SK-N-SH (cell line): ENCODE measurements at regions not wholly inside any gene's neighbourhood (a gene's known extent, or its start where the extent isn't known, plus 50 kb on each side); places are given as distances from the start of the nearest gene placed in this dataset.

Experiments
- CTCF ChIA-PET: fragments of 300-600, 350-600 bp; formaldehyde crosslinking; extraction: SDS; loops from one replicate; lab custom pipeline; 2021; lab: Yijun Ruan, JAX
- POLR2A ChIA-PET: fragments of 350-600 bp; sonication (Branson Sonifier 250); formaldehyde crosslinking; extraction: SDS; loops from one replicate; lab custom pipeline; 2020; ENCODE audit warnings: antibody characterized with exemption, inconsistent platforms; lab: Yijun Ruan, JAX
- DNase-seq: peaks from one replicate; pipeline ENCODE4 v3.0.0; 2012
- H2AFZ ChIP-seq: fragments of 200-600 bp; sonication (generic); 2 replicates; pipeline ENCODE4 v1.8.1; 2016; ENCODE audit warnings: antibody characterized with exemption, mild to moderate bottlenecking, low read depth
- H3F3A ChIP-seq: fragments of 200-600 bp; sonication (generic); replicated peaks from 2 replicates; pipeline ENCODE3; 2016; ENCODE audit warnings: antibody characterized with exemption, mild to moderate bottlenecking; ENCODE audit not compliant: insufficient read depth
- H3K27ac ChIP-seq, 2 experiments: fragments of 200-500 bp in 1 of 2; fragments of 200-600 bp in 1 of 2; sonication (Bioruptor generic) in 1 of 2; sonication (generic), shearing (Covaris generic) in 1 of 2; 2 replicates each; pipeline versions ENCODE4 v1.5.1 to v1.6.1; 2014 to 2016; ENCODE audit warnings: low read depth in 2 of 2, inconsistent platforms in 1 of 2, low read length in 1 of 2, mild to moderate bottlenecking in 1 of 2, mixed read lengths in 1 of 2
- H3K27me3 ChIP-seq: fragments of 200-600 bp; sonication (generic), shearing (Covaris generic); 2 replicates; pipeline ENCODE4 v1.6.1; 2016; ENCODE audit warnings: mixed run types; ENCODE audit not compliant: insufficient read depth
- H3K36me3 ChIP-seq, 2 experiments: fragments of 200-500 bp in 1 of 2; fragments of 200-600 bp in 1 of 2; sonication (Bioruptor generic) in 1 of 2; sonication (generic) in 1 of 2; replicated peaks in 1 of 2; 2 replicates each; pipeline versions ENCODE3 to v1.5.1; 2014 to 2016; ENCODE audit warnings: low read length in 1 of 2, mild to moderate bottlenecking in 1 of 2; ENCODE audit not compliant: insufficient read depth in 2 of 2, control insufficient read depth in 1 of 2
- H3K4me1 ChIP-seq, 2 experiments: fragments of 200-500 bp in 1 of 2; fragments of 200-600 bp in 1 of 2; sonication (Bioruptor generic) in 1 of 2; sonication (generic), shearing (Covaris generic) in 1 of 2; 2 replicates each; pipeline versions ENCODE4 v1.5.1 to v1.6.1; 2014 to 2016; ENCODE audit warnings: low read depth in 1 of 2, low read length in 1 of 2, mixed run types in 1 of 2; ENCODE audit not compliant: insufficient read depth in 2 of 2, control insufficient read depth in 1 of 2
- H3K4me2 ChIP-seq: fragments of 200-600 bp; sonication (generic), shearing (Covaris generic); 2 replicates; pipeline ENCODE4 v1.6.1; 2017; ENCODE audit warnings: mixed run types
- H3K4me3 ChIP-seq, 2 experiments: fragments of 200-500 bp in 1 of 2; fragments of 200-600 bp in 1 of 2; sonication (Bioruptor generic) in 1 of 2; sonication (generic), shearing (Covaris generic) in 1 of 2; 2 replicates each; pipeline versions ENCODE4 v1.5.1 to v1.8.1; 2014 to 2016; ENCODE audit warnings: low read depth in 2 of 2, inconsistent platforms in 1 of 2, low read length in 1 of 2, mild to moderate bottlenecking in 1 of 2, mixed read lengths in 1 of 2, moderate library complexity in 1 of 2
- H3K79me2 ChIP-seq: fragments of 200-600 bp; sonication (generic); 2 replicates; pipeline ENCODE4 v1.8.1; 2017; ENCODE audit warnings: mild to moderate bottlenecking; ENCODE audit not compliant: insufficient read depth
- H3K9ac ChIP-seq: fragments of 200-600 bp; sonication (generic); 2 replicates; pipeline ENCODE4 v1.6.1; 2017; ENCODE audit warnings: mixed run types
- H3K9me2 ChIP-seq: fragments of 200-600 bp; sonication (generic); 2 replicates; pipeline ENCODE4 v1.6.1; 2017; ENCODE audit warnings: mixed run types
- H3K9me3 ChIP-seq: fragments of 200-600 bp; sonication (generic); 2 replicates; pipeline ENCODE4 v1.6.1; 2017; ENCODE audit warnings: mixed run types, mild to moderate bottlenecking, moderate library complexity
- H4K20me1 ChIP-seq: fragments of 200-600 bp; sonication (generic); 2 replicates; pipeline ENCODE4 v1.6.1; 2017; ENCODE audit warnings: mild to moderate bottlenecking, mixed run types; ENCODE audit not compliant: insufficient read depth
- CHD2 ChIP-seq: fragments of 150-350 bp; IDR thresholded peaks from 2 replicates; pipeline ENCODE4 v1.6.1; 2018; ENCODE audit warnings: low read length; ENCODE audit not compliant: partially characterized antibody
- ELF1 ChIP-seq: IDR thresholded peaks from 2 replicates; pipeline ENCODE4 v1.4.0; 2012
- EP300 ChIP-seq, 2 experiments: IDR thresholded peaks; 2 replicates each; pipeline versions ENCODE4 v1.4.0 to v1.6.1; 2012; ENCODE audit warnings: borderline replicate concordance in 1 of 2, low read depth in 1 of 2, low read length in 1 of 2
- GABPA ChIP-seq: IDR thresholded peaks from 2 replicates; pipeline ENCODE4 v1.4.0; 2012; ENCODE audit warnings: low read depth, mild to moderate bottlenecking
- IRF3 ChIP-seq: fragments of 150-350 bp; IDR thresholded peaks from 2 replicates; pipeline ENCODE4 v1.6.1; 2016; ENCODE audit warnings: mild to moderate bottlenecking, low read depth, low read length
- JUND ChIP-seq: IDR thresholded peaks from 2 replicates; pipeline ENCODE4 v1.4.0; 2012
- MEF2A ChIP-seq: IDR thresholded peaks from 2 replicates; pipeline ENCODE4 v1.4.0; 2012; ENCODE audit warnings: low read depth, borderline replicate concordance
- MXI1 ChIP-seq: IDR thresholded peaks from 2 replicates; pipeline ENCODE4 v1.6.1; 2012; ENCODE audit warnings: mild to moderate bottlenecking, low read depth, low read length, improper control_type of control experiment
- NRF1 ChIP-seq: IDR thresholded peaks from 2 replicates; pipeline ENCODE4 v1.6.1; 2012; ENCODE audit warnings: low read depth, mild to moderate bottlenecking, low read length
- POLR2AphosphoS5 ChIP-seq: IDR thresholded peaks from 2 replicates; pipeline ENCODE4 v1.6.1; 2012; ENCODE audit warnings: low read depth, low read length
- RAD21 ChIP-seq: IDR thresholded peaks from 2 replicates; pipeline ENCODE4 v1.6.1; 2012; ENCODE audit warnings: mild to moderate bottlenecking, low read length
- RCOR1 ChIP-seq: fragments of 150-350 bp; IDR thresholded peaks from 2 replicates; pipeline ENCODE4 v1.6.1; 2017; ENCODE audit warnings: antibody characterized with exemption, low read length
- RXRA ChIP-seq: IDR thresholded peaks from 2 replicates; pipeline ENCODE4 v1.4.0; 2012; ENCODE audit warnings: low read depth, mild to moderate bottlenecking, borderline replicate concordance
- SIN3A ChIP-seq: IDR thresholded peaks from 2 replicates; pipeline ENCODE4 v1.6.1; 2012; ENCODE audit warnings: low read depth, mild to moderate bottlenecking, low read length, moderate library complexity, borderline replicate concordance
- SMC3 ChIP-seq: IDR thresholded peaks from 2 replicates; pipeline ENCODE4 v1.6.1; 2012; ENCODE audit warnings: low read depth, low read length, improper control_type of control experiment
- TAF1 ChIP-seq: IDR thresholded peaks from 2 replicates; pipeline ENCODE4 v1.6.1; 2012; ENCODE audit warnings: low read depth, mild to moderate bottlenecking, low read length, moderate library complexity, borderline replicate concordance
- TCF12 ChIP-seq: IDR thresholded peaks from 2 replicates; pipeline ENCODE4 v1.4.0; 2012
- TEAD4 ChIP-seq: IDR thresholded peaks from 2 replicates; pipeline ENCODE4 v1.4.0; 2012; ENCODE audit warnings: mild to moderate bottlenecking, borderline replicate concordance; ENCODE audit not compliant: insufficient read depth
- YY1 ChIP-seq: IDR thresholded peaks from 2 replicates; pipeline ENCODE4 v1.4.0; 2012; ENCODE audit warnings: low read depth, mild to moderate bottlenecking
- WGBS: methylation state at CpG from one replicate; pipeline ENCODE4 v1.1.6; 2017; ENCODE audit warnings: low lambda C conversion rate; 5-methylcytosine and 5-hydroxymethylcytosine counted together
- TF ChIP-seq, protein P1 (sequence below): IDR thresholded peaks from 2 replicates; pipeline ENCODE4 v1.4.0; 2012; ENCODE audit warnings: low read depth, borderline replicate concordance
- TF ChIP-seq, protein P2 (sequence below): IDR thresholded peaks from 2 replicates; pipeline ENCODE4 v1.4.0; 2012; ENCODE audit warnings: low read depth
- TF ChIP-seq, protein P3 (sequence below): IDR thresholded peaks from 2 replicates; pipeline ENCODE4; 2012
- TF ChIP-seq, protein P4 (sequence below): IDR thresholded peaks from 2 replicates; pipeline ENCODE4 v1.4.0; 2012; ENCODE audit warnings: low read depth, borderline replicate concordance

DNA sequence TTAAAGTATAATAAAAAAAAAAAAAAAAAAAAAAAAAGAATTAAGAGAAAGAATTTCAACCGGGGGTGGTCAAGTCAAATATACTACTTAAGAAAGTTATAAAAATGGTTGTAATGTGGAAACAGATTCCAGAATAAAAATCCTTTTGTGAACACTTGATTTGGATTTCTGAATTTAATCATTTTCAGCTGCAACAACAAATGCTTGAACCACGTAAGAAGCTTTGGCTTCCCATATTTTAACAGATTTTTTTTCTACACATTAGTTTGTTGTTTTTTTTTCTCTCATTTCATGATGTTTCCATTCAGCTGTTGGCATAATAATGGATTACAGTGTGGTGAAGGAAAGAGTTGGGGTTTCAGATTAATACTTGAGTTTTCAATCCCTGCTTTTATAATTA lies 137.3 kb upstream of the AGR3 start:
- POLR2A ChIA-PET: no interaction called here

GRCh38 chr7:17020250-17020649 lies 138.5 kb upstream of the AGR3 start:
- no peak overlapping the region for H2AFZ ChIP-seq
- peaks cover 5% of the 10 kb centered on the region for H3F3A ChIP-seq
- peaks cover 6% of the 10 kb centered on the region; the same call in 1 of the 2 replicates for H3K27me3 ChIP-seq
- no peak overlapping the region for H3K4me3 ChIP-seq
- H3K9ac ChIP-seq: no peak overlapping the region
- no peaks in the 10 kb centered on the region for H3K9me3 ChIP-seq
- 0% methylated on average over 1 of the region's 1 CpG for WGBS
- H3K4me1 ChIP-seq: no peaks in the 10 kb centered on the region
- no peak overlapping the region for H3K27ac ChIP-seq
- ChIA-PET POLR2A (no interaction called here), CTCF (interaction anchor here (0.8 to 1.5 kb wide), 2 partner anchors 37 to 42 kb away, joined by 4 to 5 read pairs; no protein-coding TSS in a partner anchor)
- DNase-seq: no peak
- no peaks in the 10 kb centered on the region for H3K79me2 ChIP-seq
- H3K36me3 ChIP-seq: no peaks in the 10 kb centered on the region
- no peaks in the 10 kb centered on the region for H3K9me2 ChIP-seq
- H4K20me1 ChIP-seq: no peaks in the 10 kb centered on the region
- no peak overlapping the region for H3K4me2 ChIP-seq
- no peak for TF ChIP-seq MXI1
- TF ChIP-seq POLR2AphosphoS5: no peak
- no peak for TF ChIP-seq TCF12
- TF ChIP-seq, protein P1, sequence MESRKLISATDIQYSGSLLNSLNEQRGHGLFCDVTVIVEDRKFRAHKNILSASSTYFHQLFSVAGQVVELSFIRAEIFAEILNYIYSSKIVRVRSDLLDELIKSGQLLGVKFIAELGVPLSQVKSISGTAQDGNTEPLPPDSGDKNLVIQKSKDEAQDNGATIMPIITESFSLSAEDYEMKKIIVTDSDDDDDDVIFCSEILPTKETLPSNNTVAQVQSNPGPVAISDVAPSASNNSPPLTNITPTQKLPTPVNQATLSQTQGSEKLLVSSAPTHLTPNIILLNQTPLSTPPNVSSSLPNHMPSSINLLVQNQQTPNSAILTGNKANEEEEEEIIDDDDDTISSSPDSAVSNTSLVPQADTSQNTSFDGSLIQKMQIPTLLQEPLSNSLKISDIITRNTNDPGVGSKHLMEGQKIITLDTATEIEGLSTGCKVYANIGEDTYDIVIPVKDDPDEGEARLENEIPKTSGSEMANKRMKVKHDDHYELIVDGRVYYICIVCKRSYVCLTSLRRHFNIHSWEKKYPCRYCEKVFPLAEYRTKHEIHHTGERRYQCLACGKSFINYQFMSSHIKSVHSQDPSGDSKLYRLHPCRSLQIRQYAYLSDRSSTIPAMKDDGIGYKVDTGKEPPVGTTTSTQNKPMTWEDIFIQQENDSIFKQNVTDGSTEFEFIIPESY: no peak
- no peak for TF ChIP-seq TAF1
- TF ChIP-seq RCOR1: no peak
- TF ChIP-seq ELF1: no peak
- no peak for TF ChIP-seq MEF2A
- TF ChIP-seq RAD21: no peak
- TF ChIP-seq, protein P2, sequence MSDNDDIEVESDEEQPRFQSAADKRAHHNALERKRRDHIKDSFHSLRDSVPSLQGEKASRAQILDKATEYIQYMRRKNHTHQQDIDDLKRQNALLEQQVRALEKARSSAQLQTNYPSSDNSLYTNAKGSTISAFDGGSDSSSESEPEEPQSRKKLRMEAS: no peak
- no peak for TF ChIP-seq EP300 (IDR thresholded peaks at IDR 0.05; ENCODE audit: borderline replicate concordance in 1 of 2, low read depth in 1 of 2, low read length in 1 of 2)
- no peak for TF ChIP-seq SIN3A
- TF ChIP-seq TEAD4: no peak
- no peak for TF ChIP-seq JUND
- no peak for TF ChIP-seq SMC3
- no peak for TF ChIP-seq IRF3

More for the DNA sequence above, 137.3 kb upstream of the AGR3 start:
- Histone ChIP-seq H3K9me3 (no peaks in the 10 kb centered on the region), H3K4me1 (no peaks in the 10 kb centered on the region), H3K79me2 (no peaks in the 10 kb centered on the region), H2AFZ (no peak overlapping the region), H3K4me3 (no peak overlapping the region), H3K36me3 (no peaks in the 10 kb centered on the region), H3K27ac (no peak overlapping the region), H4K20me1 (no peaks in the 10 kb centered on the region), H3K27me3 (peaks cover 6% of the 10 kb centered on the region; the same call in 1 of the 2 replicates), H3K4me2 (no peak overlapping the region), H3K9ac (no peak overlapping the region), H3F3A (peaks cover 5% of the 10 kb centered on the region), H3K9me2 (no peaks in the 10 kb centered on the region)
- no peak for DNase-seq
- WGBS: 6% methylated on average over 2 of the region's 2 CpGs
- CTCF ChIA-PET: interaction anchor here (0.8 to 1.5 kb wide), 2 partner anchors 36 to 43 kb away, joined by 4 to 5 read pairs; no protein-coding TSS in a partner anchor
- TF ChIP-seq RAD21: no peak
- TF ChIP-seq NRF1: no peak
- TF ChIP-seq YY1: no peak
- TF ChIP-seq MXI1: no peak
- no peak for TF ChIP-seq GABPA
- TF ChIP-seq, protein P3, sequence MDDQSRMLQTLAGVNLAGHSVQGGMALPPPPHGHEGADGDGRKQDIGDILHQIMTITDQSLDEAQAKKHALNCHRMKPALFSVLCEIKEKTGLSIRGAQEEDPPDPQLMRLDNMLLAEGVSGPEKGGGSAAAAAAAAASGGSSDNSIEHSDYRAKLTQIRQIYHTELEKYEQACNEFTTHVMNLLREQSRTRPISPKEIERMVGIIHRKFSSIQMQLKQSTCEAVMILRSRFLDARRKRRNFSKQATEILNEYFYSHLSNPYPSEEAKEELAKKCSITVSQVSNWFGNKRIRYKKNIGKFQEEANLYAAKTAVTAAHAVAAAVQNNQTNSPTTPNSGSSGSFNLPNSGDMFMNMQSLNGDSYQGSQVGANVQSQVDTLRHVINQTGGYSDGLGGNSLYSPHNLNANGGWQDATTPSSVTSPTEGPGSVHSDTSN: no peak
- TF ChIP-seq ELF1: no peak
- no peak for TF ChIP-seq RXRA
- TF ChIP-seq CHD2: no peak
- TF ChIP-seq, protein P4, sequence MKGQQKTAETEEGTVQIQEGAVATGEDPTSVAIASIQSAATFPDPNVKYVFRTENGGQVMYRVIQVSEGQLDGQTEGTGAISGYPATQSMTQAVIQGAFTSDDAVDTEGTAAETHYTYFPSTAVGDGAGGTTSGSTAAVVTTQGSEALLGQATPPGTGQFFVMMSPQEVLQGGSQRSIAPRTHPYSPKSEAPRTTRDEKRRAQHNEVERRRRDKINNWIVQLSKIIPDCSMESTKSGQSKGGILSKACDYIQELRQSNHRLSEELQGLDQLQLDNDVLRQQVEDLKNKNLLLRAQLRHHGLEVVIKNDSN: no peak
- TF ChIP-seq JUND: no peak
- no peak for TF ChIP-seq TEAD4
- no peak for TF ChIP-seq SIN3A
- TF ChIP-seq RCOR1: no peak
- TF ChIP-seq TCF12: no peak
- no peak for TF ChIP-seq POLR2AphosphoS5
